HG03342 (cell line): ENCODE measurements at regions not wholly inside any gene's neighbourhood (a gene's known extent, or its start where the extent isn't known, plus 50 kb on each side); places are given as distances from the start of the nearest gene placed in this dataset.

Source experiments
- ATAC-seq: cut with Tn5 transposase; IDR thresholded peaks from one replicate; pipeline ENCODE4 v1.9.1; 2021; ENCODE audit warnings: mild to moderate bottlenecking, moderate library complexity; ENCODE audit not compliant: unreplicated experiment

DNA sequence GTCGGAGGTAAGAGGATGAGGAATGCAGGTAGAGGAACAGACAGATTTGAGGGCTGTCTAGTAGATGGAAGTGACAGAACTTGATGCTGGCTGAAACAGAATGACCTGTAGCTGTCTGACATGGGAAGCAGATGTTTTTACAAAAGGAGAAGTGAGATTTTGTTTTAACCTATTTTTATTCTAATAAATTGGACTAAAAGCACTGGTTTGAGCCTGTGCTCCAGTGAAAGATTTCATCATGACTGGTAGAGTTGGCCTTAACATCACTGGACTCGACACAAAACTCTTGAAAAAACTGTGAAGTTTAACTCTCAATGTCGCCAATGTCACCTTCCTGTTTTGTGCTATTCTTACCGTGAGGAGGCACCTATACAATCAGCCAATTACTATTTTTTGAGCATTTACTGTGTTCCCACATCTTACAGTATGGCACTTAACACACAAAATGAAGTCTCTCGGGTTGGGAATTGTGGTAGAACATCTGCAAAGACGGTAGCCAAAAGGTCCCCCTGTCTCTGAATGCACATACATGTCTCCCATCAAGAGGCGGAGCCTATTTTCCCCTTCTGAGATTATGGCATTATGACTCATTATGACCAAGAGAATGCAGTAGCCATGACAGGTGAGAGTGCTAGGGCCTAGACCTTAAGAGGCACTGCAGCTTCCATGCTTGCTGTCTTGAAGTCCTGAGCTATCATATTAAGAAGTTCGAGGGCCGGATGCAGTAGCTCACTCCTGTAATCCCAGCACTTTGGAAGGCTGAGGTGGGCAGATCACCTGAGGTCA lies 93.2 kb downstream of the FOXF2 start:
- peak; percentile 78 for ATAC-seq

DNA sequence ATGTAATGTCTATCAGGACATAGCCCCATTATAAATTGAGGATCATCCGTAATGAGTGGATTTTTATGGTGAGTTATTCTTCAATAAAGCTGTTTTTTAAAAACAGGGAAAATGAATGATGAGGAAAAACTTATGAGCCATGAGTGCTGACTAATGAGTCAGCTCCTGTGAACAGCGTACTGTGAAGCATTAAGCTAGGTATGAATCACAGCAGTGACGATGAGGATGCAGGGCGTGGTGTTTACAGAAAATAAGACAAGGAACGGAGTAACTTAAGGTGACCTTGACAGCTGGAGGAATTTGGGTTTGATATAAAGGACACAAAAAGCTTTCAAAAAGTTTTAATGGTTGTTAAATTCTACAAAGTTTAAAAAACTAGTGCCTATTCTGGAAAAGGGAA lies 96.3 kb downstream of the FOXF2 start:
- ATAC-seq, result no peak

- no peak for ATAC-seq
Measured at GRCh38 chr6:1486387-1486786, 97.0 kb downstream of the FOXF2 start.

DNA sequence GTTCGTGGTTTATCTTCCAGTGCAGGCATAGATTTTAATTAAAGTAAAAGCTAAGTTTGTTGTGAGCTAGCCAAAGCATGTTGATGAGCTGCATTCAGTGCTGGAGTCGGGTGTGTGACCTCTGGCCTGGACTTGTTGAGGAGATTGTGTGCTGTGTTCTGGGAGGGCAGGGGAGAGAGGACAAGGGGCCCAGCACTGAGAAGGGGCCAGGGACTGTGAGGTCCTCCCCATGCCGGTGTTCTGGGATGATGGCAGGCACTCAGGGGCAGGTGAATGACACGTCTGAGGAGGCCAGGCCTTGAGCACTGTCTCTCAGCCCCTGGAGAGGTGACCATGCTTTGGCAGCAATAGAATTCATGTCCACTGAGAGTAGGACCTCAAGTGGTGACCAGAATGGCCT lies 97.9 kb downstream of the FOXF2 start:
- no peak for ATAC-seq

GRCh38 chr6:1491025-1491424 lies 101.6 kb downstream of the FOXF2 start:
- no peak for ATAC-seq

DNA sequence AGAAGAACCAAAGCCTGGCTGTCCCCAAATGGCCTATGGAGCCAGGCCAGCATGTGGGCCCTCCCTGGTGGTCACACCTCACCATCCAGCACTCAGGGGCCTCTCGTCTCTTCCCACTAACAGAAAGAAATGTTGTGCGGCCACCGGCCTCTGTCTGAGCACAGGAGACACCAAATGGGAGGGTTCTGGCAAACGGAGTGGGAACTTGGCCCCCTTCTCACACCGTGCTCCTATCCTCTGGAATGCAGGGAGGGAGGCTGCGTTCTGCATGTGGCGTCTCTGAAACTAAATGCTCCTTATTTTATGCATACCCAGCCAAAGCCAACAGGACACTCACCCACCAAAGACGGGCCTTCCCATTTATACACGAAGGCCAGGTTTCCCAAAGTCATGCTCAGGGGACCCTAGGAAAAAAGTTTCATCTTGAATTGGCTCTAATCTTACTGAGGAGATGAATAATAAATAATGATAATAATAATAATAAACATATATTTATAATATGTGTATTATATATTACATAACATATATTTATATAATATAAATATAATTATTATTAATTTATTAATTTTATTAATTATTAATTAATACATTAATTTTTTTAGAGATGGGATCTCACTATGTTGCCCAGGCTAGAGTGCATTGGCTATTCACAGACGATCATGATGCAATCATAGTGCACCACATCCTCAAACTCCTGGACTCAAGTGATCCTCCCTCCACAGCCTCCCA lies 102.4 kb downstream of the FOXF2 start:
- ATAC-seq, result no peak

DNA sequence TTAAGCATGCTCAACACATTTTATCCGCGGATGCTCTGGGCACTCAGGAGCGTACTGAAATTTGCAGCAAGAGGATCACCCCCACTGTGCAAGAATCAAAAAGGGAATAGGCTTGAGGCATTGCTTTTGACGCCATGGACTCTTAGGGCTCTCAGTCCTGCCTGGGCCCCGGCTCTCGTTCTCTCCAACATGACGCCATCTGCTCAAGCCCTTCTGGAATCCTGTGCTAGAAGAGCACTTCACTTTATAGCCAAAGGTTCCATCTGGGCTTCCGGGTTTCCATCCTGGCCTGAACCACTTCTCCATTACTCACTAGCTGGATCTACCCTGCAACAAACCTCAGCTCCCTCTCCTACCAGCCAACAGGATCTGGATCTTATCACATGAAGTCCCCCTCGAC lies 105.3 kb downstream of the FOXF2 start:
- no peak for ATAC-seq

DNA sequence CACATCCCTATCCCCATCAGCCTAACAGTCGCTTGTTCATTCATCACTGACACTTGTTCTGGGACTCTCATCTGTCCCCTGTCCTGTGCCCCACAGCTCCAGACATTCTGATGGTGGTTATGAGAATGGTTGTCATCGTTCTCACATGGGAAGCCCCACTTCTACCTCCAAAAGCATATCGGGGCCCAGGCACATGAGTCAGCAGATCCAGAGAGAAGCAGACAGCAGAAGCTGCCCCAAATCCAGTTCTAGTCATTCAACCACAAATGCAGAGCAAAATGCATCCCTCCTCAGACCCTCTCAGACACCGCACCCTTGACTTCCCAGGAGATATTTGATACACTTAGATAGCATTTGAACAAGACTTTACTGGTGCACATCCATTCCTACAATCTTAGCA lies 106.0 kb downstream of the FOXF2 start:
- ATAC-seq, result no peak

- no peak for ATAC-seq
Measured at GRCh38 chr6:1496092-1496491, 106.7 kb downstream of the FOXF2 start.

- ATAC-seq, result no peak
Measured at GRCh38 chr6:1496836-1497760, 107.7 kb downstream of the FOXF2 start.

GRCh38 chr6:1497761-1498105 lies 108.4 kb downstream of the FOXF2 start:
- no peak for ATAC-seq

GRCh38 chr6:1498491-1499113 lies 109.2 kb downstream of the FOXF2 start:
- ATAC-seq, result no peak

DNA sequence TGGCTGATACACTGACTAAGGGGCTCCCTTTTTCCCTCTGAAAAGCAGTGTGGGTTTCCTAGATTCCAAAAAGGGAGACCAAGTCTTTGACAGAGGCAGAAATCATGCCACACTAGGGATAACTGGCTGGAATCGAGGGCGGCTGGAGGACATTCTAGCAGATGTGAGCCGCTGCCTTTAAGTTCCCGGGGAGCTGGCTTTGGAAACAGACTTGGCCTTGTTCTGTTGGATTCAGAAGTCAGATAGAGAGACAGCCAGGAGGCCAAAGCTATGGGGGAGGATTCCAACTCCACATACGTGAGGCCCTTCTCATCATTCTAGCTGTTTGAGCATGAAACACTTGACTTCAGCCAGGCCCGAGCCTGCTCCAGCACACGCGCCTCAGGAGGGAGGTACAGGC lies 109.9 kb upstream of the FOXC1 start:
- no peak for ATAC-seq

- no peak for ATAC-seq
Measured at GRCh38 chr6:1500913-1501312, 108.8 kb upstream of the FOXC1 start.

DNA sequence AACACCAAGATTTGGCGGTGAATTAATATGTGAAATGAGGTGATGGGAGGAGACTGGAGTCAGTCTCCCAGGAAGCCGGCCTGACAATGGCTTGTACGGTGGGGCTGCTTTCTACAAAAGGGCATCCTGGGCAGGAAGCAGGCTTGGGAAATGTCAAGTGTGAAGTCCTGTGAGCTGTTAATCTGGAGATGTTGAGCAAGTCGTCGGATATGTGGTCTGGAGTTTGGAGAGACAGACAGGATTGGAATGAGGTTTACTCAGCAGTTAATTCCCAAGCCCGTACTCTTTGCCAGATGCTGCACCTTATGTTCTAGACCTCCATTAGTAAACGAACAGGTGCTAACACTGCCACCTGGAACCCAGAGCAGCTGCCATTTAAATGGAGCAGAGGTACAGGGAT lies 107.7 kb upstream of the FOXC1 start:
- no peak for ATAC-seq

DNA sequence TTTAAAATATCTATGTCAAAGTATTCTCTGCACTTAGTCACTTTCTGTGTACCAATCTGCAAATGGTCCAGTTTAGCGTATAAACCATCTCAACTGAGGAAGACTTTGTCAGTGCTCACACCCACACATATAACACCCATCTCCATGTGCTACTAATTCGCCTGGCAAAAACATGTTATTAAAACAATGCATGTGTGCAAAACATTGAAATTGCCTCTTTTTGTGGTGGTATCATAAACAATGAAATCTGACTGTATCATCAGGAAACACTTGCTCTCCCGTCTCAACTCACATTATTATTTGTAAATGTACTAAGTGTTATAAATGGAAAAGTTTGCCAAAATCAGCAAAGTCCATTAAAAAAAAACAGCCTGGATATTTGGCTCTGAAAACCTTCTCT lies 105.9 kb upstream of the FOXC1 start:
- ATAC-seq, result no peak

GRCh38 chr6:1504465-1504864 lies 105.2 kb upstream of the FOXC1 start:
- no peak for ATAC-seq

GRCh38 chr6:1507251-1507650 lies 102.5 kb upstream of the FOXC1 start:
- ATAC-seq, result no peak

DNA sequence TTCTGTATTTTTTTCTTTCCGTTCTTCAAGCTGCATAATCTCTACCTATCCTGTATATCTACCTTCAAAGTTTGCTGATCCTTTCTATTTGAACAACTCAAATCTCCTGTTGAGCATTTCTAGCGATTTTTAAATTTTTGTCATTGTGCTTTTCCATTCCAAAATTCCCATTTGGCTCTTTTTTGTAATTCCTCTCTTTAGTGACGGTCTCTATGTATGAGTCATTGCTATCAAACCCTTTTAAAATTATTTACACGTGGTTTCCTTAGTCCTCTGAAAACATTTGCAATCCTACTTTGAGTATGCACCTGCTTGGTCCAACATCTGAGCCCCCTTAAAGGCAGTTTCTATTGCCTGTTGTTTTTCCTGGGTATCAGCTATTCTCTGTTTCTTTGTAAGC lies 100.5 kb upstream of the FOXC1 start:
- ATAC-seq, result no peak

- ATAC-seq, result no peak
Measured at GRCh38 chr6:1510239-1510638, 99.5 kb upstream of the FOXC1 start.

DNA sequence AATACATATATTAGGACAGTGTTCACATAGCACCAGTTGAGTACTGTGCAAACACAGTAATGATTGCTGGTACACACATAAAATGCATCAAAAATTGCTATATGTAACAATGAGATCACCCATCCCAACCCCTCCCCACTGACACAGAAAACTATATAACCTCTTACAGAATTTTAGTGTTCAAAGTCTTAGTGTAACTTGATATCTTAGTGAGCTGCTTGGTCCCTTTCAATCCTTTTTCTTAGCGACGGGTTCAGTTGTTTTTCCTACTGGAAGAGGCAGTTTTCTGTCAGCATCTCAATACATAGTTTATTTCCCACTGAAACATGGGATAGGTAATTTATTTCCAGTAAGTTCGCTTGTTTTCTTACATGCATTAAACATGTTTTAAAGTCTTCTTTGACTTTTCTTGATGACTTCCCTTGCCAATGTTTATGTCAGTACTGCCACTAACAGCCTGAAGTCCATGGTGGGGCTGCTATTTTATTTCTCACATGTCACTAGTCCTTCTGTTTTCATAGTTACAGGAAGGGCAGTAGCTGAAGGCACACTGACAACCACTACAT lies 96.4 kb upstream of the FOXC1 start:
- ATAC-seq, result no peak
